ENCODE measurements at regions not wholly inside any gene's neighbourhood (a gene's known extent, or its start where the extent isn't known, plus 50 kb on each side); places are given as distances from the start of the nearest gene placed in this dataset.

DNA sequence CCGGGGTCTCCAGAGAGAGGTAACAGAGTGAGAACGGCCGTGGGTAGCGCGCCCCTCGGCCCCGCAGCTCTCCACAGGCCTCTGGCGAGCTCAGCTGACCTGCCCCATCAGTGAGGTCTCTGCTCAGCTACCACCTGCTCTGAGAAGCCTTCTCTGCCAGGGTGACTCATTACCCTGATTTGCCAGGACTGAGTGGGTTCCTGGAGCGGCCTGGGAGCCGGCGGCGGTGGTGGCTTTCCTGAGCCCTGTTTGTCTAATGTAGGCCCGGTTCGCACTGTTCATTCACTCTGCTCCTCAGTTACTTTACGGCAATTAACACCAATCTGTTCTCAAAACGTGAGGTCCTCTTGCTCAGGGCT, 351.0 kb upstream of the B3GAT1 start:
- TF ChIP-seq CTCF (conservative IDR thresholded peaks at IDR 0.05; ENCODE audit: low read depth, low read length): no peak
- no peak overlapping the region for H3K4me3 ChIP-seq (ENCODE audit: low read length)
- no peak for DNase-seq (ENCODE audit: low read depth)

DNA sequence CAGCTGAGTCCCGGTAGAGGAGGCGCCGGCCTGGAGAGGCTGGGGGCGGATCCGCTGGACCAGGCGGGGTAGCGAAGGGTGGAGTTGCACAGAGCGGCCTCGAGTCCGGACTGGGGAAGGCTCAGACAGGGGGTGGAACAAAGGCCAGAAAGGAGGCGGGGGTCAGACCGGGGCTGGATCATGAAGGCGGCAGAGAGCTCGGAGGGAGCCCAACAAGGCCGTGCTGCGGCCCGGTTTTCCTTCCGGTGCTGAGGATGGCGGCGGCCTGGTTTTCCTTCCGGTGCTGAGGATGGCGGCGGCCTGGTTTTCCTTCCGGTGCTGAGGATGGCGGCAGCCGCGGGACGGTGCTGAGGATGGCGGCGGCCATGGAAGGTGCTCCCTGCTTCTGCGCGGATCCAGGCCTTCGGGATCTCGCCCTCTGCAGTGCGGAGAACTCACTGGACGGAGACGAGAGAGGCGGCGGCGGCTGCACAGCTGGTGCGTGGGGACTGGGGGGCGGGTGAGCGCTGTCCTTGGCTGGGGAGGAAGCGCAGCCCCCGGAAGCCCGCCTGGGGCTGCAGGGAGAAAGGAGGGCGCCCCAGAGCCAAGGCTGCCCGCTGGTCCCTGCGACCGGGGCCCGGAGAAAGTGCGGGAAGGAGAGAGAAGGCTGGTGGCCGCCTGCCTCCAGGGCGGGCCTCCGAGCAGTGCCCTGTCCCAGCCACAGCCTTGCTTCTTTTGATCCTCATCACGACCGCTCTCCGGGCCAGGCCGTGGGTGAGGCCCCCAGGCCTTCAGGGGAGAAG, 350.4 kb upstream of the B3GAT1 start:
- no peak for TF ChIP-seq CTCF (conservative IDR thresholded peaks at IDR 0.05; ENCODE audit: low read depth, low read length)
- no peak for DNase-seq (ENCODE audit: low read depth)
- H3K4me3 ChIP-seq (ENCODE audit: low read length): no peak overlapping the region

GRCh38 chr11:134761926-134762247, 349.8 kb upstream of the B3GAT1 start:
- TF ChIP-seq CTCF (conservative IDR thresholded peaks at IDR 0.05; ENCODE audit: low read depth, low read length): no peak
- no peak overlapping the region for H3K4me3 ChIP-seq (ENCODE audit: low read length)
- DNase-seq (ENCODE audit: low read depth): no peak

- H3K4me3 ChIP-seq (ENCODE audit: low read length): no peak overlapping the region
- DNase-seq (ENCODE audit: low read depth): no peak
- TF ChIP-seq CTCF (conservative IDR thresholded peaks at IDR 0.05; ENCODE audit: low read depth, low read length): no peak
Measured at GRCh38 chr11:134761386-134761785, 349.3 kb upstream of the B3GAT1 start.

- no peak for TF ChIP-seq CTCF (conservative IDR thresholded peaks at IDR 0.05; ENCODE audit: low read depth, low read length)
- H3K4me3 ChIP-seq (ENCODE audit: low read length): no peak overlapping the region
- no peak for DNase-seq (ENCODE audit: low read depth)
Measured at GRCh38 chr11:134760957-134761356, 348.9 kb upstream of the B3GAT1 start.

- no peak for TF ChIP-seq CTCF (conservative IDR thresholded peaks at IDR 0.05; ENCODE audit: low read depth, low read length)
- DNase-seq (ENCODE audit: low read depth): no peak
- no peak overlapping the region for H3K4me3 ChIP-seq (ENCODE audit: low read length)
Measured at GRCh38 chr11:134760299-134760698, 348.3 kb upstream of the B3GAT1 start.

- no peak overlapping the region for H3K4me3 ChIP-seq (ENCODE audit: low read length)
- no peak for DNase-seq (ENCODE audit: low read depth)
- TF ChIP-seq CTCF (conservative IDR thresholded peaks at IDR 0.05; ENCODE audit: low read depth, low read length): no peak
Measured at GRCh38 chr11:134759855-134760254, 347.8 kb upstream of the B3GAT1 start.
